CD4-positive, alpha-beta T cell (primary cell): ENCODE measurements at regions not wholly inside any gene's neighbourhood (a gene's known extent, or its start where the extent isn't known, plus 50 kb on each side); places are given as distances from the start of the nearest gene placed in this dataset.

Experiments
- ATAC-seq: fragments of 200-7000 bp; cut with Tn5 transposase; one replicate; pipeline ENCODE4 v1.10.0; 2022; ENCODE audit warnings: mild to moderate bottlenecking; ENCODE audit not compliant: poor library complexity
- CTCF ChIA-PET: fragments of 350-600 bp; sonication (Branson Sonifier 250); formaldehyde crosslinking; loops from one replicate; lab custom pipeline; 2021; ENCODE audit warnings: antibody characterized with exemption, inconsistent platforms; lab: Charles Lee
- POLR2A ChIA-PET: fragments of 350-600 bp; sonication (Branson Sonifier 250); formaldehyde crosslinking; loops from one replicate; lab custom pipeline; 2021; ENCODE audit warnings: antibody characterized with exemption, inconsistent platforms; lab: Charles Lee
- DNase-seq, 14 experiments: peaks; one replicate each; pipeline ENCODE4 v3.0.0-alpha.2; 2013 to 2020; ENCODE audit warnings: mixed read lengths in 2 of 14
- H3K27ac ChIP-seq, 2 donors: one replicate each; pipeline versions ENCODE4 v1.5.1 to v1.7.0; 2013; ENCODE audit warnings: low read length in 2 of 2, low read depth in 1 of 2, mild to moderate bottlenecking in 1 of 2
- H3K27me3 ChIP-seq, 2 experiments: 1 replicate in 1 of 2; 2 replicates in 1 of 2; pipeline versions ENCODE4 v1.6.1 to v1.7.0; 2013; ENCODE audit warnings: low read length in 2 of 2, control low read depth in 1 of 2, mild to moderate bottlenecking in 1 of 2, moderate library complexity in 1 of 2; ENCODE audit not compliant: insufficient read depth in 2 of 2, control insufficient read depth in 1 of 2
- H3K36me3 ChIP-seq: one replicate; pipeline ENCODE4 v1.6.1; 2013; ENCODE audit warnings: low read length, control low read depth; ENCODE audit not compliant: insufficient read depth
- H3K4me1 ChIP-seq: one replicate; pipeline ENCODE4 v1.6.1; 2013; ENCODE audit warnings: low read length, control low read depth; ENCODE audit not compliant: insufficient read depth
- H3K4me3 ChIP-seq: one replicate; pipeline ENCODE4 v1.5.1; 2013; ENCODE audit warnings: mild to moderate bottlenecking, low read length, moderate library complexity
- H3K9me3 ChIP-seq, 2 experiments: 1 replicate in 1 of 2; 2 replicates in 1 of 2; pipeline versions ENCODE4 v1.6.1 to v1.7.0; 2013; ENCODE audit warnings: low read length in 2 of 2, mild to moderate bottlenecking in 2 of 2, control low read depth in 1 of 2, moderate library complexity in 1 of 2; ENCODE audit not compliant: control insufficient read depth in 1 of 2, insufficient read depth in 1 of 2
- H3K27ac Mint-ChIP-seq: one replicate; pipeline ENCODE4 v1.8.0; 2020; ENCODE audit warnings: mixed read lengths
- H3K27me3 Mint-ChIP-seq: one replicate; pipeline ENCODE4 v1.8.0; 2021; ENCODE audit warnings: mixed read lengths
- H3K36me3 Mint-ChIP-seq: one replicate; pipeline ENCODE4 v1.8.0; 2021; ENCODE audit warnings: low read depth, mixed read lengths
- H3K4me1 Mint-ChIP-seq: one replicate; pipeline ENCODE4 v1.8.0; 2021; ENCODE audit warnings: low read depth, mixed read lengths
- H3K4me3 Mint-ChIP-seq: one replicate; pipeline ENCODE4 v1.8.0; 2020; ENCODE audit warnings: mild to moderate bottlenecking, mixed read lengths
- H3K9me3 Mint-ChIP-seq: one replicate; pipeline ENCODE4 v1.8.0; 2020; ENCODE audit warnings: mixed read lengths
- intact Hi-C, 2 experiments: fragments of 100-400 bp; cut with DNase I in 1 of 2; cut with micrococcal nuclease in 1 of 2; formaldehyde crosslinking; loops; one replicate each; pipeline versions ENCODE4 v1.15.1 to v1.9.0; 2023 to 2025; cut with DNase I, micrococcal nuclease
- TF ChIP-seq, protein P1 (sequence below): fragments of 200-600 bp; IDR thresholded peaks from one replicate; pipeline ENCODE4 v1.8.0; 2022; ENCODE audit warnings: antibody characterized with exemption, mild to moderate bottlenecking

DNA sequence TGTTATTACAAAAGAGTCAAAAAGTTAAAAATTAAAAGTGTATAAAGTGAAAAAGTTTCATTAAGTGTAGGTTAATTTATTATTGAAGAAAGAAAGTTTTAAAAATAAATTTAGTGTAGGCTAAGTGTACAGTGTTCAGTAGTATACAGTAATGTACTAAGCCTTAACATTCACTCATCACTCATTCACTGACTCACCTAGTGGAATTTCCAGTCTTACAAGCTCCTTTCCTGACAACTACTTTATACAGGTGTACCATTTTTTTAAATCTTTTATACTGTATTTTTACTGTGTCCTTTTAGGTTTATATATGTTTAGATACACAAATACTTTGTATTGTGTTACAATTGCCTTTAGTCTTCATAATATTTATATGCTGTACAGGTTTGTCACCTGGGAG, 530.2 kb upstream of the FAM174A start:
- Mint-ChIP-seq H3K4me1 (no peaks in the 10 kb centered on the region), H3K27ac (no peak overlapping the region), H3K36me3 (no peaks in the 10 kb centered on the region), H3K9me3 (peaks cover 8% of the 10 kb centered on the region), H3K4me3 (no peak overlapping the region), H3K27me3 (no peaks in the 10 kb centered on the region)
- intact Hi-C loops, result no loop called here
- Histone ChIP-seq H3K27me3 (no peaks in the 10 kb centered on the region), H3K27ac (no peak overlapping the region), H3K36me3 (no peaks in the 10 kb centered on the region), H3K4me1 (no peaks in the 10 kb centered on the region), H3K4me3 (no peak overlapping the region), H3K9me3 (no peaks in the 10 kb centered on the region)
- DNase-seq (no peak), ATAC-seq (no peak)
- ChIA-PET CTCF (no interaction called here), POLR2A (no interaction called here)
- TF ChIP-seq, protein P1, sequence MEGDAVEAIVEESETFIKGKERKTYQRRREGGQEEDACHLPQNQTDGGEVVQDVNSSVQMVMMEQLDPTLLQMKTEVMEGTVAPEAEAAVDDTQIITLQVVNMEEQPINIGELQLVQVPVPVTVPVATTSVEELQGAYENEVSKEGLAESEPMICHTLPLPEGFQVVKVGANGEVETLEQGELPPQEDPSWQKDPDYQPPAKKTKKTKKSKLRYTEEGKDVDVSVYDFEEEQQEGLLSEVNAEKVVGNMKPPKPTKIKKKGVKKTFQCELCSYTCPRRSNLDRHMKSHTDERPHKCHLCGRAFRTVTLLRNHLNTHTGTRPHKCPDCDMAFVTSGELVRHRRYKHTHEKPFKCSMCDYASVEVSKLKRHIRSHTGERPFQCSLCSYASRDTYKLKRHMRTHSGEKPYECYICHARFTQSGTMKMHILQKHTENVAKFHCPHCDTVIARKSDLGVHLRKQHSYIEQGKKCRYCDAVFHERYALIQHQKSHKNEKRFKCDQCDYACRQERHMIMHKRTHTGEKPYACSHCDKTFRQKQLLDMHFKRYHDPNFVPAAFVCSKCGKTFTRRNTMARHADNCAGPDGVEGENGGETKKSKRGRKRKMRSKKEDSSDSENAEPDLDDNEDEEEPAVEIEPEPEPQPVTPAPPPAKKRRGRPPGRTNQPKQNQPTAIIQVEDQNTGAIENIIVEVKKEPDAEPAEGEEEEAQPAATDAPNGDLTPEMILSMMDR, result no peak

DNA sequence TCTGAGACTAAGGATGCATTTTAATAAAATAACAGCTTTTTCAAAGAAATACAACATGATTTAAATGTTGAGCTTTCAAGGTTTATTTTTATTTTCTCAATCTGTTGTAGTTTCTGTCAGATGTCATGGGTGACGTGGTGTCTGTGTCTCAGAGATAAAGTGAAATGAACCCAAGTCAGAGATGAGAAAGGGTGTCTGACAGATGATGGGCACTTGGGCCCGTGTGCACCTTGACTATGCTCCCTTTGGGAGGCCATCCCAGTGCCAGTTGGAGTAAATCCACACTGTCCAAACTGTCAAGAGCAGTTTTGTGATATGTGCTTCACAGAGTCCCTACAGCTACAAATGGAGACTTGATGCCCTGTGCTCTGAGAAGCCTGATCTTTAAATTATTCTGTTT, 536.9 kb upstream of the FAM174A start:
- no peaks in the 10 kb centered on the region for H3K27me3 Mint-ChIP-seq
- H3K9me3 ChIP-seq, result no peaks in the 10 kb centered on the region
- H3K36me3 Mint-ChIP-seq, result no peaks in the 10 kb centered on the region
- TF ChIP-seq, protein P1, result no peak
- no peak for ATAC-seq
- ChIA-PET POLR2A (no interaction called here), CTCF (no interaction called here)
- H3K4me1 ChIP-seq, result no peaks in the 10 kb centered on the region
- H3K4me1 Mint-ChIP-seq, result no peaks in the 10 kb centered on the region
- no peak overlapping the region for H3K27ac ChIP-seq
- H3K4me3 Mint-ChIP-seq, result no peak overlapping the region
- H3K36me3 ChIP-seq, result no peaks in the 10 kb centered on the region
- peaks cover 6% of the 10 kb centered on the region for H3K9me3 Mint-ChIP-seq
- DNase-seq, result no peak
- intact Hi-C loops, result no loop called here
- no peaks in the 10 kb centered on the region for H3K27me3 ChIP-seq
- no peak overlapping the region for H3K4me3 ChIP-seq
- H3K27ac Mint-ChIP-seq, result no peak overlapping the region

DNA sequence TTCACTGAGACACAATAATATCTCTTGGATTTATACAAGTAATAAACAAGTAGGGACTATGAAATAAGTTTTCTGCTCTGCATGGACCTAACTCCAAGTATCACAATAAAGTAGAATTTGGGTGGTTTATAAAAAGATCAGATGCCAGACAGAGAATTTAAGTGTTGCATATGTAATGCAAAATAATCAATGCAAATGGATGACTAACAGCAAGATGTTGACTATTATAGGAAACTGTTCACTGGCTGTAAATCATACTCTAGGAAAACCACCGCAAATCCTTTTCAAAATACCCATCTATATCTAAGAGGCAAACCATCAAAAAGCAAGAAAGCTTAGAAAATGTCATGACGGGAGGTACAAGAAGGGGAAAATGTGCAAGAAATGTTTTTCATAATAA, 539.8 kb upstream of the FAM174A start:
- Mint-ChIP-seq H3K4me3 (no peak overlapping the region), H3K27ac (no peak overlapping the region), H3K9me3 (peaks cover 3% of the 10 kb centered on the region), H3K4me1 (no peaks in the 10 kb centered on the region), H3K36me3 (no peaks in the 10 kb centered on the region), H3K27me3 (no peaks in the 10 kb centered on the region)
- TF ChIP-seq, protein P1, result no peak
- no peak overlapping the region for H3K27ac ChIP-seq
- intact Hi-C loops, result no loop called here
- no peak for DNase-seq
- H3K27me3 ChIP-seq, result no peaks in the 10 kb centered on the region
- H3K4me1 ChIP-seq, result no peaks in the 10 kb centered on the region
- H3K9me3 ChIP-seq, result no peaks in the 10 kb centered on the region
- ATAC-seq, result no peak
- H3K36me3 ChIP-seq, result no peaks in the 10 kb centered on the region
- ChIA-PET POLR2A (no interaction called here), CTCF (no interaction called here)
- H3K4me3 ChIP-seq, result no peak overlapping the region
